ENCODE measurements at regions not wholly inside any gene's neighbourhood (a gene's known extent, or its start where the extent isn't known, plus 50 kb on each side); places are given as distances from the start of the nearest gene placed in this dataset.

DNA sequence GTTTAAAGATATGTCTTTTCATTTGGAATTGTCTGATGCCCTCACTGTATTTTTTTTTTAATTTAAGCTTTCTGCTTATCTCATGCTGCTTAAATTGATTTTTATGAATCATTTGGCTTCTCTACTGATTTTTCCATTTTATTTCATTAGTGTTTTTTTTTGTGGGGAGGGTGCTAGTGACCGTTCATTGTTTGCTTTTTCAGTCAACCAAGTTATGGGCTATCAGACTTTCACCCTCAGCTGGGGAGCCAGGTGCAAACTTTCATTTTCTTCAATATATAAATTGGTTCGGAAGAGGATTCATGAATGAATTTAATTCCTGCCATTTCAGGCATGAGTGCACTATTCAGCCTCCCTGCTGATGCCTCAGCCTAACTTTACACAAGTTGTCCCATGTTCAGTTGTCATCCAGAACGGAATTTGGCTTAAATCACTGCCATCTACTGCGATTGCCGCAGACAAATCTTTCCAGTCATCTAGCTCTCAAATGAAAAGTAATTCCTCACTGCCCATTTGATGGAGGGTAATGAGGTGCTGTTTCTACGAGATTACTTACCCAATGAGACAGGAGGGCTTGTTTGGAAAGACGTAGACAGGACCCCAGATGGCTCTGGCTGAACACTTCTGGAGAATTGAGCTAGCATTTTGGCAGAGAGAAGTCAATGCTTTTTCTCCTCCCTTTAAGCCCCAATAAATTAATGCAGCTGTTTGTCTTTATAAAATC, 89.9 kb upstream of the RORA start:
- DNase-seq, result no peak

DNA sequence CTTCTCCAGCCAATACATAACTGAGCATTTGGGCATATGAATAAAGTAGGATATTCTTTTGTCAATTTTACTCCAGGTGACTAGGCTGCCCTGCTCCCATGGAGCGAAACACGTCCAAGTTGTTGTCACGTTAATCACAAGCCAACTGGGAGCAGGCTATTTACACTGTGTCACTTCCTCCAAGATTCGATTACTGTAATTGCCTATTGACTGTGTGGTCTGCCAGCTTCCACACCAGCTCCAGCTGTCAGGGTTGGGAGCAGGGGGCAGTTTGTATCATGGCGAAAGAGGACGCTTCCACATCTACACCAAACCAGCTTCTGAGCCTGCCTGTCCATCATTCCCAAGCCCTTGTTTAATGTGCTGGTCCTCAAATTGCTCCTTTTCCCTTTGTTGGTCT, 89.2 kb upstream of the RORA start:
- no peak for DNase-seq

DNA sequence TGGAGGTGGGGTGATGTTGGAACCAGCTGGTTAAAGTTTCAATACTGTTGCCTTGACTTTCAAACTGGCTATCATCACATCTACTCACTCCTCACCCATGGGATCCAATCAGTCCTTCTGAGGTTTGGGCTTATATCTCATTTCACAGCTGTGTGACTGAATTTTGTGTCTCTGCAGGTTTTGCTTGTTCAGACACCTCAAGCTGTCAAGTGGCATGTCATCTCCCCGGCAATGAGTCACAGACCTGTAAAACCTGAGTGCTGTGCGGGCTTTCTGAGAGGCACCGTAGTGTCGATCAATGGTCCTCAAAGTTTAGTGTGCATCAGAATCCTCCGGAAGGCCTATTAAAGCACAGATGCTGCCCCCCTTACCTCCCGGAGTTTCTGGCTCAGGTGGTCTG, 86.4 kb upstream of the RORA start:
- DNase-seq, result no peak

DNA sequence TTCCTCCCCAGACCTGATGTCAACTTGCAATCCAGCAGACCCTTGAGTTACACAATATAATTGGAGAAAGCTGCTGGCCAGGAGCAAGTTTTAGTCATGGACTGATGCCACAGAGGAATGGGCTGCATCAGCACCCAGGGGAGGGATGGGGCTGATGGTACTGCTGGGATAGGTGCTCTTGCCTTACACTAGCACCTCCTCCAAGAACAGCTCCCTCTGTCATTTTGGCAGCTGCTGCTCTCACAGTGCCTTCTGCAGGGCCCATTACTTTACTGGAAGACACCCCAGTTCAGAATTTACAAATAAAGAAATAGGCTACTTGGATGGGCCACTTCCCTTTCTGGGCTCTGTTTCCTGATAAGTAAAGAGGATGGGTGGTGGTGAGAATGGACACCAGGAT, 85.3 kb upstream of the RORA start:
- no peak for DNase-seq

DNA sequence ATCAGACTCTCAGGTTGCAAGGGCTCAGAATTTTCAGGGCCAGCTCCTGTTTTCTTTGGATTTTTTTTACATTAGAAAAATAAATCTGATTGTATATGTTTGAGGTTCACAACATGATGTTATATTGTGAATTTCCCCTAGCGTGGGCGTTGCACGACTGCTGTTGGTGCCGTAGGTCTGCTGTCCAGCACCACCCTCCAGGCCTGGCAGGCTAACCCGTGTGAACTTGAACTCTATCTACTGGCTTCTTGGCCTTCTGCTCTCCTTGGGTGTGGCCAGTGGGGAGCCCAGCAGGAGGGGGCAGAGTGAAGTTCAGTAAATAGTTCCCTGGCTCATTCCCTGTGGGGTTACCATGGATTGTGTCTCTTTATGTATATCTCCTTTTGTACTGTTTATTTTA, 80.5 kb upstream of the RORA start:
- DNase-seq, result no peak

DNA sequence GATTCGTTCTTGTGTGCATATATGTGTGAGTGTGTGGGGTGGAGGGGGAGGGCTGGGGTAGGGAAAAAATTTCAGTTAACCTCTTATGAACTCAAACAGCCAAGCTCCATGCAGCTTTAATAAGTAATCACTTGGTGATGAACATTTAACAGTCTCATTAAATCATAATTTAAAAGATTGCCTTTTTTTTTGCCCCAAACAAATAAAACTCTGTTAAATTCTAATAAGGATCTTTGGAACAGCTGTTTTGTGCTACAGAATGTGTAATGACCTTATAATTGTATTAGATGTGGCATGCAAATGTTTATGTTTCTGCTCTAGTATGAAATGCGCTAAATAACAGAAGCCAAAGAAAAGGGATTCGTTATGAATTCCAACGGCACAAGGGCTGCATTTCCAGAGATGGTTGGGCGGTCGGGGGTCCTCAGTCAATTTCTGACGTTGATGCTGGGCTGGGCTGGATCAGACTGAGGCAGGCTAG, 80.0 kb upstream of the RORA start:
- no peak for DNase-seq

DNA sequence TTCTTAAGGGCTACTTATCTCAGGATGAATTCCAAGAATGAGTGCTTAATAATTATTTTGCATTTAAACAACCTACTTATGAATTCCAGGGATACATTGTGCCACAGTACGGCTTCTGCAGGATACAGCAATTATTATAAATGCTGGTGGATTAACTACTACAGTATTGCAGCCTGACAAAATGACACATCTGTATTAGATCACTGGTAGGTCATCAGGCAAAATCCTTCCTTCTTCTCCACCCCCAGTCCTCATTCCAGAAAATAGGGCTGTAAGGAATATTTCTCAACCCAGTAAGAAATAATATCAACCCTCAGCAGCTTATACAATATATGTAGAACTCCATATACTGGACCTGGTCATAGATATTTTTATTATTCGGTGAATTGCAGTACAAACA, 79.3 kb upstream of the RORA start:
- no peak for DNase-seq

DNA sequence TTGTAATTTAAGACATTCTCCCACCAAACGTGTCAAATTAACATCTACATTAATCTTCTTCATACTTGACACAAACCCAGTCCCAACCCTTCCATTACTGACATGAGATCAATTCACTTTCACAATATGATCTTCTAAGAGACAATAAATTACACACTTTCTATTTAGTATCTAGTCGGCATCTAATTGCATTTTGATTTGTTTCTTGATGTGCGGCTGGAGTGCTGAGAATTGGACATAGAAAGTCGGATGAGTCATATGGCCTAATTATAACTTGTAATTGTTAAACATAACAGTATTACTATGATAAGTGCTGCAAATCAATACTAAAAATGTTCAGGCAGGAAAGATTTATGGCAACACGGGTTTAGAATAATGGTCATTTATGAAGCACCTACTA, 78.4 kb upstream of the RORA start:
- no peak for DNase-seq

DNA sequence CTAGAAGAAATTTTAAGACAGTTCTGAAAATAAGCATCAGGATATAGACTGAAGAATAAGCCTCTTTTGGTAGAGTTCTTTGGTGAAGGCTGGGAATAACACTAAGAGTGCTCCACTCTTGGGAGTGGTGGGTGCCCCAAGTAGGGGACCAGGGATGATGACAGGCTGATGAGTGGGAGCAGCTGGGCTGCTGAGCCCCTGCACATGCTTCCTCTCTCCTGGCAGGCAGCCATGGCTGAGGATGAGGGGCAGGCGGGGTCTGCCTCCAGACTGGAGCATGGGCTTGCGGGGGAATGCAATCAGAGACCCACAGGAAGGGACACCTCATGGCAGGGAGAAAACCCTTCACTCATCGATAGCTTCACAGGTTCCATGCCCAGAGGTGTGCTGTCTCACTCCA, 72.6 kb upstream of the RORA start:
- DNase-seq, result no peak

DNA sequence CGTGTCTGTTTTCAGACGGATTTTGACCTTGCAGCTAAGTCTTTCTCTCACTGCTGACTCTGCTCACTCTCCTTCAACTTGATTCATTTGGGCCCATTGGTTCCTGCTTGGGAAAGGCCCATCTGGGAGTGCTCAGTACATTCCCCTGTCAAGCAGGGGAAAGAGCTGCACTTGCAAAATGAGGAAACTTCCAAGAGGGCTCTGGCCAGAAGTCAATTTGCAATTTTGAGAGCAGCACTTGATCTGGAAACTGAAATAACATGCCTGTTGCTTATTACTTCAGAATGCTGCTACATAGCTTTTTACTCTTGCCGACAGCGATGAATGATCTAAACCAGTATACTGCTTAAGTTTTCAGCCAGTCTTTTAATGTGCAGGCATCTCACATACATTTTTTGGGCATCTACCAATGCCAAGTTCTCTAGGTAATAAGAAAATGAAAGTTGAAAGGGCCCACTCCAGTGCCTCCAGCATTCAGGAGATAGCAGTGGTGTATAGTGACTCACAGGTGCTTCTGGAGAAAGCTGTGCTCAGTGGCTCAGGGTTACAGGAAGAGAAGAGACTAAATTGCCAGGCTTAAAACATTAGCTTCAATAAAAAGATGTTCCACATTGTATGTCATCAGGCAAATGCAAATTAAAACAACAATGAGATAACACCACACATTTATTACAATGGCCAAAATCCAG, 70.1 kb upstream of the RORA start:
- DNase-seq, result no peak

DNA sequence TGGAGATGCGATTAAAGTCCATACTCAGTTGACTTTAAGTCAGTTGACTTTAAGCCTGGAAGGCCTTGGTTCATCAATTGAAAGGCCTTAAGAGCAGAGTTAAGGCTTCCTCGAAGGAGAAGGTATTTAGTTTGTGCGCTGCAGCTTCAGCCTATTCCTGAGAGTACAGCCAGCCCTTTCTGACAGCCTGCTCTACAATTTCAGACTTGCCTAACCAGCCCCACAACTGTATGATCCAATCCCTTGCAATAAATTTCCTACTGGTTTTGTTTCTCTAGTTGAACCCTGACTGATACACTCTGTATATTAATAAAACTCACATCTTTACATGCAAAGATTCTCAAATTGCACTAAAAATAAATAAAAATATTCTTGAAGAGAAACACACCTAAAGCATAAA, 66.1 kb upstream of the RORA start:
- no peak for DNase-seq

DNA sequence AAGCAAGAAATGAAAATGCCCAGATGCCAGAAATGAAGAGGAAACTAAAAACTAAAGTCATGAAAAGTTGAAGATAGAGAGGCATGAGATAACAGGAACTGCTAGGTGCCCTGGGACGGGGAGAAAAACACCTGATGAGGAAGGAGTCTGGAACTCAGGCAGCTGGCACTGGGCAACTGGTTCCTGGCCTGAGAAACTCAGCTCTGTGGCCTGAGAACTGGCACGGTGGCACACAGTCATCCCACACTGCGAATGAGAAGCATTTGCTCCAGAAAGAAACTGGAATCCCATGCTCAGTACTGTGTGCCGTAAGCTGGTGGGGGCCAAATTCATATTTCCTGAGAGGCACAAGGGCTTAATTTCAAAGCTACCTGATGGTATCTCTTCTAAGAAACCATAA, 53.6 kb upstream of the RORA start:
- no peak for DNase-seq

DNA sequence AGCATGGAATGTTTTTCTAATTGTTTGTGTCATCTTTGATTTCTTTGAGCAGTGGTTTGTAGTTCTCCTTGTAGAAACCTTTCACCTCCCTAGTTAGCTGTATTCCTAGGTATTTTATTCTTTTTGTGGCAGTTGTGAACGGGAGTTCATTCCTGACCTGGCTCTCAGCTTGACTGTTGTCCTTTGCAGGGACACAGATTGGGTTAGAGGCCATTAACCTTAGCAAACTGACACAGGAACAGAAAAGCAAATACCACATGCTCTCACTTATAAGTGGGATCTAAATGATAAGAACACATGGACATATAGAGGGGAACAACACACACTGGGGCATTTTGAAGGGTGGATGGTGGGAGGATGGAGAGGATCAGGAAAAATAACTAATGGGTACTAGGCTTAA, 52.2 kb upstream of the RORA start:
- no peak for DNase-seq
